ENCODE measurements at regions not wholly inside any gene's neighbourhood (a gene's known extent, or its start where the extent isn't known, plus 50 kb on each side); places are given as distances from the start of the nearest gene placed in this dataset.

DNA sequence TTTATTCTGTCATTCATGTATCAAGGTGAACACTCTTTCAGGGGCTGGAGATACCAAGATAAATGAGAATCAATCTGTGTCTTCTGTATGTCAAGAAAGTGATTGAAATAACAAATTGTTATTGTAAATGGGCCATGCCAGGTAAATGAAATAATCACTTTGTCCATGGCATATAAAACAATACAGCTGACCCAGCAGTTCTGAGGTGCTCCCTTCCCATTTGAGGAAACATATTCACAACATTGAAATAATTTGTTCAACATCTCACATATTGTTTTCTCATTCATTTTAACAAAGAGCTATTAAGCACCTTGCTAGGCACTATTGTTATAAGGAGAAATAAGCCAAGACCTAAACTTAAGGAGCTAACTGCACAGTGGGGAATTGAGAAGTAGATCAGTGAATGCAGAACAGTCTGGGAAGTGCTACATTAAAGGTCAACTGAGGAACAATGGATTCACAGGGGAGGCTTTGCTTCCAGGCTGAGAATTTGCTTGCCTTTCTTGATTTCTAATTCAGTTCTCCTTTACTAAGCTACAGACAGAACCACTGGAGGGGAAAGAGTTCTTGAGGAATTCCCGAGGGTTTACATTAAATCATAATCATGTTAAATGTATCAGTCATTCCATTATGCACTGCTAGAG, 806.3 kb upstream of the ARPP21 start:
- TF ChIP-seq CTCF (IDR thresholded peaks at IDR 0.05) = no peak
- no peak for TF ChIP-seq POLR2A (IDR thresholded peaks at IDR 0.05)
- no peak for TF ChIP-seq POLR2AphosphoS5 (IDR thresholded peaks at IDR 0.05)
- no peak for TF ChIP-seq EP300 (IDR thresholded peaks at IDR 0.05)

Measured in sigmoid colon (tissue), 4 donors.